ENCODE measurements at regions not wholly inside any gene's neighbourhood (a gene's known extent, or its start where the extent isn't known, plus 50 kb on each side); places are given as distances from the start of the nearest gene placed in this dataset.

- DNase-seq (no peak), ATAC-seq (no peak)
- Mint-ChIP-seq H3K4me3 (no peak overlapping the region), H3K9me3 (peaks cover 0 to 2% of the 10 kb centered on the region in 2 donors), H3K36me3 (no peaks in the 10 kb centered on the region), H3K4me1 (no peaks in the 10 kb centered on the region), H3K27ac (no peak overlapping the region), H3K27me3 (ENCODE audit: low read depth in 2 of 2) (no peaks in the 10 kb centered on the region)
- TF ChIP-seq CTCF (IDR thresholded peaks at IDR 0.05): no peak
- no peak overlapping the region for H3K4me3 ChIP-seq (ENCODE audit: low read length)
- no peaks in the 10 kb centered on the region for H3K36me3 ChIP-seq (ENCODE audit: control insufficient read depth, insufficient read depth, low read length)
- no peaks in the 10 kb centered on the region for H3K27me3 ChIP-seq (ENCODE audit: control insufficient read depth, insufficient read depth, low read length)
- H3K4me1 ChIP-seq (ENCODE audit: control insufficient read depth, insufficient read depth, low read length): no peaks in the 10 kb centered on the region
- WGBS (ENCODE audit: insufficient coverage): 95% methylated on average over 2 of the region's 2 CpGs
- intact Hi-C loops (cut with micrococcal nuclease): no loop called here
- H3K27ac ChIP-seq (ENCODE audit: low read length): no peak overlapping the region
- H3K9me3 ChIP-seq (ENCODE audit: control insufficient read depth, insufficient read depth, low read length): no peaks in the 10 kb centered on the region
These were observed 411.6 kb upstream of the TCF4 start for GRCh38 chr18:55999641-56000040.

- no peaks in the 10 kb centered on the region for H3K27me3 ChIP-seq (ENCODE audit: control insufficient read depth, insufficient read depth, low read length)
- H3K4me1 ChIP-seq (ENCODE audit: control insufficient read depth, insufficient read depth, low read length): no peaks in the 10 kb centered on the region
- Mint-ChIP-seq H3K27me3 (ENCODE audit: low read depth in 2 of 2) (no peaks in the 10 kb centered on the region), H3K9me3 (peaks cover 0 to 2% of the 10 kb centered on the region in 2 donors), H3K4me3 (no peak overlapping the region), H3K36me3 (no peaks in the 10 kb centered on the region), H3K4me1 (no peaks in the 10 kb centered on the region), H3K27ac (no peak overlapping the region)
- no peaks in the 10 kb centered on the region for H3K9me3 ChIP-seq (ENCODE audit: control insufficient read depth, insufficient read depth, low read length)
- ATAC-seq: no peak
- intact Hi-C loops (cut with micrococcal nuclease): no loop called here
- TF ChIP-seq CTCF (IDR thresholded peaks at IDR 0.05): no peak
- no peak overlapping the region for H3K27ac ChIP-seq (ENCODE audit: low read length)
- DNase-seq: no peak
- H3K4me3 ChIP-seq (ENCODE audit: low read length): no peak overlapping the region
- 89% methylated on average over 1 of the region's 4 CpGs for WGBS (ENCODE audit: insufficient coverage)
- no peaks in the 10 kb centered on the region for H3K36me3 ChIP-seq (ENCODE audit: control insufficient read depth, insufficient read depth, low read length)
These were observed 410.9 kb upstream of the TCF4 start for GRCh38 chr18:55998801-55999385.

GRCh38 chr18:55998071-55998522, 410.1 kb upstream of the TCF4 start:
- DNase-seq (no peak), ATAC-seq (no peak)
- Mint-ChIP-seq H3K9me3 (peaks cover 0 to 2% of the 10 kb centered on the region in 2 donors), H3K4me1 (no peaks in the 10 kb centered on the region), H3K36me3 (no peaks in the 10 kb centered on the region), H3K27me3 (ENCODE audit: low read depth in 2 of 2) (no peaks in the 10 kb centered on the region), H3K27ac (no peak overlapping the region), H3K4me3 (no peak overlapping the region)
- H3K9me3 ChIP-seq (ENCODE audit: control insufficient read depth, insufficient read depth, low read length): no peaks in the 10 kb centered on the region
- no peak overlapping the region for H3K27ac ChIP-seq (ENCODE audit: low read length)
- H3K4me3 ChIP-seq (ENCODE audit: low read length): no peak overlapping the region
- intact Hi-C loops (cut with micrococcal nuclease): no loop called here
- no peaks in the 10 kb centered on the region for H3K27me3 ChIP-seq (ENCODE audit: control insufficient read depth, insufficient read depth, low read length)
- H3K36me3 ChIP-seq (ENCODE audit: control insufficient read depth, insufficient read depth, low read length): no peaks in the 10 kb centered on the region
- 85% methylated on average over 11 of the region's 11 CpGs for WGBS (ENCODE audit: insufficient coverage)
- TF ChIP-seq CTCF (IDR thresholded peaks at IDR 0.05): no peak
- H3K4me1 ChIP-seq (ENCODE audit: control insufficient read depth, insufficient read depth, low read length): no peaks in the 10 kb centered on the region

GRCh38 chr18:55997151-55997561, 409.2 kb upstream of the TCF4 start:
- H3K4me3 ChIP-seq (ENCODE audit: low read length): no peak overlapping the region
- ATAC-seq: no peak
- no peaks in the 10 kb centered on the region for H3K4me1 Mint-ChIP-seq

More at GRCh38 chr18:55997151-55997561, 409.2 kb upstream of the TCF4 start:
- H3K27me3 Mint-ChIP-seq (ENCODE audit: low read depth in 2 of 2): no peaks in the 10 kb centered on the region
- H3K27me3 ChIP-seq (ENCODE audit: control insufficient read depth, insufficient read depth, low read length): no peaks in the 10 kb centered on the region
- H3K36me3 Mint-ChIP-seq: no peaks in the 10 kb centered on the region
- intact Hi-C loops (cut with micrococcal nuclease): no loop called here
- H3K9me3 Mint-ChIP-seq: peaks cover 0 to 2% of the 10 kb centered on the region in 2 donors
- H3K4me1 ChIP-seq (ENCODE audit: control insufficient read depth, insufficient read depth, low read length): no peaks in the 10 kb centered on the region
- H3K36me3 ChIP-seq (ENCODE audit: control insufficient read depth, insufficient read depth, low read length): no peaks in the 10 kb centered on the region
- no peak overlapping the region for H3K27ac ChIP-seq (ENCODE audit: low read length)
- DNase-seq: no peak
- H3K9me3 ChIP-seq (ENCODE audit: control insufficient read depth, insufficient read depth, low read length): no peaks in the 10 kb centered on the region
- H3K27ac Mint-ChIP-seq: no peak overlapping the region
- WGBS (ENCODE audit: insufficient coverage): 13% methylated on average over 3 of the region's 6 CpGs
- H3K4me3 Mint-ChIP-seq: no peak overlapping the region
- no peak for TF ChIP-seq CTCF (IDR thresholded peaks at IDR 0.05)
